ENCODE measurements at regions not wholly inside any gene's neighbourhood (a gene's known extent, or its start where the extent isn't known, plus 50 kb on each side); places are given as distances from the start of the nearest gene placed in this dataset.
"Not testable (repeated sequence)": the region's sequence is repeated elsewhere in the genome, so short reads cannot be mapped to it uniquely, and the experiment has no call there.

GRCh38 chr5:24145806-24146205 lies 499.0 kb downstream of the CDH10 start:
- no peak for DNase-seq

DNA sequence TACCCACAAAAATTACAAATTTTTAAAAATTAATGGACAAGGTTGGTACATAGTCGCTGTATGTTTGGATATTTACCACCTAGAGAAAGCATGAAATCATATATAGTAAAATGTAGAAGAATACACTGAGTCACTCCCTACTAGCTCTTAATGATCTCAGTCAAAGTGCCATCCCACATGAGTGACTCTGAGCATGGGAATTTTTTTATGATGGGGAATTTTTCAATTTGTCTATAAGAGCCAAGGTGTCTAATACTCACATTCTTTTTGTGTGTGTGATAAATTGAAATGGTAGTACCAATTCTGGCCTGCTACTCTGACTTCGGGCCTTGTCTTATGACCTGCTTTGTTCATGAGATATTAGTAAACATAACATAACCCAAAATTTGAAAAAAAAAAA lies 483.2 kb downstream of the CDH10 start:
- no peak for DNase-seq

- DNase-seq, result no peak
Observed at GRCh38 chr5:24162343-24162742, 482.4 kb downstream of the CDH10 start.

DNA sequence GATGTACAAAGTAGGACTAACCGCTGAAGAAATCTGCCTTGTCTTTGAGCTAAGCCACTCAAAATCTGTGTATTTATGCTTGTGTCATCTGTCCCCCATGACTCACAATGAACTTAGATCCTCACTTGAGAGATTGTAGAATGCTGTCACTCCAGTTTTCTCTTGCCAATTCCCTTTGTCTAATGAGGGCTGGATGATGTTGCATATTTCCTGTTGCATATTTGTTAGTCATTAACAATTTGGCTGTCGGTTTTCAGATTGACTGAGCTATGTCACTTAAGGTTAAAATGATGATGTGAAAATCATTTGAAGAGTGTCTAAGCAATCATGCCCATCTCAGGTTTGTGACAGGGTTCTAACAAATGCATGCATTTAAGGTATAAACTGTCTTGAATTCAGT lies 481.7 kb downstream of the CDH10 start:
- no peak for DNase-seq

- no peak for DNase-seq
Observed at GRCh38 chr5:24167806-24168205, 477.0 kb downstream of the CDH10 start.

- DNase-seq, result no peak
Observed at GRCh38 chr5:24170026-24170425, 474.8 kb downstream of the CDH10 start.

GRCh38 chr5:24170930-24171329 lies 473.8 kb downstream of the CDH10 start:
- not testable (repeated sequence) for DNase-seq

- no peak for DNase-seq
Observed at GRCh38 chr5:24177821-24178220, 467.0 kb downstream of the CDH10 start.

- DNase-seq, result no peak
Observed at GRCh38 chr5:24183981-24184380, 460.8 kb downstream of the CDH10 start.

DNA sequence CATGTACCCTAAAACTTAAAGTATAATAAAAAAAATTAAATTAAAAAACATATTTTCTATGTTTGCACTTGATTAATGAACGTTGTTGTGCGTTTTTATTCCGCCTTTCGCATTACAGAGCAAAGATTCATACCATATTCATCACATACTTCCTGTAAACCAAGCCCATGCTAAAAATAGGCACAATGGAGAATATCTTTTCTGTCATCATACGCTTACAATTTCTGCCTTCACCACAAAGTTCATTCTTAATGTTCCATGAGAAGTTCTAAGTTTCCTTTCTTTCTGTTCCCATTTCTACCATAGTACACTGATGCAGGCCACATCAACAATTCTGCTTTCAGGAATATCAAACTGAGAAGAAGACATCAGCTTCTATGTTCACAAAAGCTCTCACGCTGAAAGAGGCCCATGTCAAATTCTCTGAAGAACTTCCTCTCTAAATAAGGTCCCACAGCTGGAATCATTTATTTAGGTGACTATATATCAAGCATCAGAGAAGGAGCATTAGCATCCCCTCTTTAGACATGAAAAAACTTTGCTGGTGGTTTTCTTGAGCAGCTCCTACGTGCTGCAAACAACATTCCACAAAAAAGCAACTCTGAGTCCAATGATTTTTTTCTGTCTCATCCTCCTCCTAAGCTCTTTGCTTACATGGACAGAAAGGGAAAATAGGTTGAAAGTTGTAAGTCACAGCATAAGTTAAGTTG lies 456.4 kb downstream of the CDH10 start:
- DNase-seq, result no peak

GRCh38 chr5:24196789-24197188 lies 448.0 kb downstream of the CDH10 start:
- DNase-seq, result no peak

- DNase-seq, result no peak
Observed at GRCh38 chr5:24208686-24209106, 436.1 kb downstream of the CDH10 start.

GRCh38 chr5:24215114-24215513 lies 429.7 kb downstream of the CDH10 start:
- DNase-seq, result no peak

GRCh38 chr5:24222876-24223275 lies 421.9 kb downstream of the CDH10 start:
- DNase-seq, result no peak

DNA sequence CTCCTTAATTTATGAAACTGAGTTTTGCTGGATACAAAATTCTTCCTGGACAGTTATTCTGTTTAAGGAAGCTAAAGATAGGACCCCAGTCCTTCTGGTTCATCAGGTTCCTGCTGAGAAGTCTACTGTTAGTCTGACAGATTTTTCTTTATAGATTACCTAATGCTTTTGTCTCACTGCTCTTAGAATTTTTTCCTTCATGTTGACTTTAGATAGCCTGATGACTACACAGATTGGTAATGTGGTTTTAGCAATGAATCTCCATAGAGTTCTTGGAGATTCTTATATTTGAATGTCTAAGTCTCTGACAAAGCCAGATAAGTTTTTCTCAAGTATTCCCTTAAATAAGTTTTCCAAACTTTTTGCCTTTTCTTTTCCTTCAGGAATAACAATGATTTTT lies 419.7 kb downstream of the CDH10 start:
- no peak for DNase-seq

DNA sequence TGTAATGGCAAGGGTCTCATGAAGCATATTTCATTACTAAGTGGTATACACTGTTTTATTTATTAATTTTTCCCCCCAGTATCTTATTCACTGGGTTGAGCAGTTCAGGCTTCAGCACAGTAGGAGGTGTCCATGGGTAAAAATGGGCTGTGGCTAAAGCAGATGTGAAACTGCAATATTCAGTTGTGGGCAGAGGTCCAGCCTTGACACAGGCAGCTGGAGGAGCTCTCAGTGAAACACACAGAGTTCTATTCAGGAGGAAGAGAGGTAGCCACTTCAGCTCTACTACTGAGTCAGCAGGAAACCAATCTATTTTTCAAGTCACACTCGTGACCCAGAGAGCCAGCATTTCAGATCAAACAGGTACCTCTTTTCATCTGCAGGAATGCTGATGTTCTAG lies 418.3 kb downstream of the CDH10 start:
- no peak for DNase-seq

DNA sequence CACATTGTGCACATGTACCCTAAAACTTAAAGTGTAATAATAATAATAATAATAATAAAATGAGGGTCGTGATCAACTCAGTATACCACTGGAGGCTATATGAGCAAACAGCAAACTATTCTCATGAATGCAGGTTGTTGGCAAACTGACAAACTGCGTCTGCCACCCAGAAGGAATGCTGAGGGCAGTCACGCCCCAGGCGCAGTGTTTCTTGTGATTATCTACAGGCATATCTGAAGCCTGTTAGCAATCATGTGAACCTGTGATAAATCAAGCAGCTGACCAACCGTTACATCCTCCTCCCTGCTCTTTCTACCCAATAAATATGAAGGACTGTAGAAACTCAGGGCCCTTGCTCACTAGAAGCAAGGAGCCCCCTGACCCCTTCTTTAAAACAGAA lies 416.9 kb downstream of the CDH10 start:
- not testable (repeated sequence) for DNase-seq

- no peak for DNase-seq
Observed at GRCh38 chr5:24232041-24232440, 412.7 kb downstream of the CDH10 start.

DNA sequence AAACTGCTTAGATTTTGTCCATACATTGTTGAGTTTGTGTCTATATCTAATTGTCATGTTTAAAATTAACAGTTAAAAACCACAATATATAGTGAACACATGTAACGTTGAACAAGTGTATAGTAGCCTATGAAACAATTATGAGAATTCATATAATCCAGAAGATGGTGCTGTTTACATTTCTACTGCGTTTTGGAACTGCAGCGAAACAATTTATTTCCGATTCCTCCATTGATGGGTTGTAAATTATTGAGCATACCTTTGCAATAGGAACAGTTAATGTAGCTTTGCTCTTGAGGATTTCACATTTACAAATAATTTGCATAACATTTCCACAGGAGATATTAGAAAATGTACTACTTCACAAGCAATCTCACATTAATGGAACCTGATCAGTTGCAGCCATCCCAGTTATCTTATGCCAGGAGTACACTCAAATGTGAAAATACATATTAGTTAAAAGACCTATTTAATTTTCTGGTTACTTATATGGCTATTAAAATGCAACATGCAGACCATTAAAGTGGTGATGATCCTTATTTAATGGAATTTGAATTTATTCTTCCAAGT lies 411.8 kb downstream of the CDH10 start:
- no peak for DNase-seq

DNA sequence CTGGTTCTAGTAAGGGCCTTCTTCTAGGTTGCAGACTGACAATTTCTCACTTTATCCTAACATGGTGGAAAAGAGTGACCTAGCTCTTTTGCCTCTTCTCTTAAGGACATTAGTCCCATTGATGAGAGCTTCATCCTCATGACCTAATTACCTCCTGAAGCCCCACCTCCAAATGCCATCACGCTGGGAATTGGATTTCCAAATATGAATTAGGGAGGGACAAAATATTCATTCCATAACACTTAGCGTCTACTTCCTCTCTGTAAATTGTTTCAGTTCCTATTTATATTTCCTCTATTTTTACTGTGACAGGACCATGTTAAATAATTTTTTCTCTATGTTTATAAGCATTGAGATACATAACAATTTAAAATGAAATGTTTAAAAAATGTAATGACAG lies 408.8 kb downstream of the CDH10 start:
- no peak for DNase-seq

GRCh38 chr5:24245821-24246220 lies 399.0 kb downstream of the CDH10 start:
- DNase-seq, result no peak

DNA sequence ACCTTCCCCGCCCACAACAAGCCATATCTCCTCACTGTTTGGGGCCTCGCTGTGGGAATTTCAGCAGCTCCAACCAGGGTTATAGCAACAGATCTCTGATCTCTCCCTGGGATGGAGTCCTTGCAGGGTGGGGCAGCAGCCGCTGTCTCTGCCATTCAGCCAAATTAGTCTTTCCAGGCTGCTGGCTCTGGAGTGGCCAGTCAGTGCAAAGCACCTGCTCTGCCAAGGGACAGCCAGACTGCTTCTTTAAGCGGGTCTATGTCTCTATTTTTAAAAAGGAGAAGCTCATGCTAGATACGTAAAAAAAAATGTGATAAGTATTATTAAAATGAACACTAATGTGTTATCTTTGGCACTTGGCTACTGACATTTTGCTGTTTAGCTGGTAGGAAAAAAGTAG lies 380.2 kb downstream of the CDH10 start:
- no peak for DNase-seq

GRCh38 chr5:24265306-24265705 lies 379.5 kb downstream of the CDH10 start:
- DNase-seq, result no peak

GRCh38 chr5:24268482-24269056 lies 376.2 kb downstream of the CDH10 start:
- DNase-seq, result no peak

GRCh38 chr5:24271702-24272118 lies 373.1 kb downstream of the CDH10 start:
- DNase-seq, result not testable (repeated sequence)
